ENCODE measurements at regions not wholly inside any gene's neighbourhood (a gene's known extent, or its start where the extent isn't known, plus 50 kb on each side); places are given as distances from the start of the nearest gene placed in this dataset.

DNA sequence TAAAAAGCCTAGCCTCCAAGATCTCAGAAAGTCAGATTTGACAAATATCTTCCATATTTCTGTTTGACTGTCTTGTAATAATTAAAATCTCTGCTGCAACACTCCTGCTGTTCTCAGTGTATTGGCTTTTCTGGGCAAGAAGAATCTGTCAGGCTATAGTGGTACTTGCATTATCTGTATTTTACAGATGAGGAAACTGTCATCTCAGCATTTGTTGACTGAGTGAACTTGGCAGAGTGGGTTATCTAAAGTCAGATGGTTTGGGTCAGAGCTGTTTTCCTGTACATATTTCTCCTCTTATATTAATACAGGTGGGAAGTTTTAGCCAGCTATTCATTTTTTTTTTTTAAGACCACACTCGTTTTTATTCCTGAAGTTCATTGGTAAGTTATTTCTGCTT, 1378.2 kb upstream of the PCDH20 start:
- no peaks in the 10 kb centered on the region for H3K36me3 ChIP-seq
- intact Hi-C loops (cut with DNase I): no loop called here
- 63% methylated on average over 1 of the region's 1 CpG for WGBS
- TF ChIP-seq, protein P1, sequence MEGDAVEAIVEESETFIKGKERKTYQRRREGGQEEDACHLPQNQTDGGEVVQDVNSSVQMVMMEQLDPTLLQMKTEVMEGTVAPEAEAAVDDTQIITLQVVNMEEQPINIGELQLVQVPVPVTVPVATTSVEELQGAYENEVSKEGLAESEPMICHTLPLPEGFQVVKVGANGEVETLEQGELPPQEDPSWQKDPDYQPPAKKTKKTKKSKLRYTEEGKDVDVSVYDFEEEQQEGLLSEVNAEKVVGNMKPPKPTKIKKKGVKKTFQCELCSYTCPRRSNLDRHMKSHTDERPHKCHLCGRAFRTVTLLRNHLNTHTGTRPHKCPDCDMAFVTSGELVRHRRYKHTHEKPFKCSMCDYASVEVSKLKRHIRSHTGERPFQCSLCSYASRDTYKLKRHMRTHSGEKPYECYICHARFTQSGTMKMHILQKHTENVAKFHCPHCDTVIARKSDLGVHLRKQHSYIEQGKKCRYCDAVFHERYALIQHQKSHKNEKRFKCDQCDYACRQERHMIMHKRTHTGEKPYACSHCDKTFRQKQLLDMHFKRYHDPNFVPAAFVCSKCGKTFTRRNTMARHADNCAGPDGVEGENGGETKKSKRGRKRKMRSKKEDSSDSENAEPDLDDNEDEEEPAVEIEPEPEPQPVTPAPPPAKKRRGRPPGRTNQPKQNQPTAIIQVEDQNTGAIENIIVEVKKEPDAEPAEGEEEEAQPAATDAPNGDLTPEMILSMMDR (IDR thresholded peaks at IDR 0.05): no peak
- no peak for TF ChIP-seq POLR2AphosphoS5 (IDR thresholded peaks at IDR 0.05)
- TF ChIP-seq POLR2A (IDR thresholded peaks at IDR 0.05): no peak
- no peak overlapping the region for H3K27ac ChIP-seq
- H3K9me3 ChIP-seq: no peaks in the 10 kb centered on the region
- no peaks in the 10 kb centered on the region for H3K27me3 ChIP-seq (replicated peaks; ENCODE audit: insufficient read depth)
- no peak overlapping the region for H3K4me3 ChIP-seq
- no peaks in the 10 kb centered on the region for H3K4me1 ChIP-seq (replicated peaks)
- no peak for DNase-seq (ENCODE audit: low spot score)

GRCh38 chr13:62781866-62782265, 1366.2 kb upstream of the PCDH20 start:
- Histone ChIP-seq H3K27me3 (replicated peaks; ENCODE audit: insufficient read depth) (no peaks in the 10 kb centered on the region), H3K36me3 (no peaks in the 10 kb centered on the region), H3K4me1 (replicated peaks) (no peaks in the 10 kb centered on the region), H3K9me3 (no peaks in the 10 kb centered on the region), H3K27ac (no peak overlapping the region), H3K4me3 (no peak overlapping the region)
- no peak for DNase-seq (ENCODE audit: low spot score)
- TF ChIP-seq POLR2A (IDR thresholded peaks at IDR 0.05): no peak
- 44% methylated on average over 1 of the region's 1 CpG for WGBS
- intact Hi-C loops (cut with DNase I): no loop called here

GRCh38 chr13:62779161-62779560, 1363.5 kb upstream of the PCDH20 start:
- Histone ChIP-seq H3K9me3 (no peaks in the 10 kb centered on the region), H3K27me3 (replicated peaks; ENCODE audit: insufficient read depth) (no peaks in the 10 kb centered on the region), H3K36me3 (no peaks in the 10 kb centered on the region), H3K4me3 (no peak overlapping the region), H3K4me1 (replicated peaks) (no peaks in the 10 kb centered on the region), H3K27ac (no peak overlapping the region)
- DNase-seq (ENCODE audit: low spot score): no peak
- intact Hi-C loops (cut with DNase I): no loop called here
- TF ChIP-seq, protein P1 (IDR thresholded peaks at IDR 0.05): no peak
- TF ChIP-seq POLR2A (IDR thresholded peaks at IDR 0.05) (no peak), POLR2AphosphoS5 (IDR thresholded peaks at IDR 0.05) (no peak)
- 83% methylated on average over 6 of the region's 6 CpGs for WGBS

DNA sequence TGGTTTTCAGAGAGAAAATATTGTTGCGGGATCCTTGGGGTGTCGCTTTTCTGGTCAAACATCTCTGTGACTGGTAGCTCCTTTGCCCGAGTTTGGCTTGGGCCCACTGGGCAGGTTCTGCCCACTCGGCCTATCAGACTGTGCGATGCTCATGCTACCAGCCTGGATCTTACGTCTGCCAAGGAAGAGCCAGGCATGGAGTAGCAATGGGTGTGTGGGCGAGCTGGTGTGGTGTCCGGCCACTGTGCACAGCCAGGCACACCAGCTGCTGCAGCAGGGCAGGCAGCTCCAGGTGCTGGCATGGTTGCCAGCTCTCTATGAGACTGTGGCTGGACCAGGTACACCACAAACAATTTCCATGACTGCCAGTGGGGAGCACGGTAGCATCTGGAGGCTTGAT, 1351.8 kb upstream of the PCDH20 start:
- no peak for DNase-seq (ENCODE audit: low spot score)
- no peak overlapping the region for H3K27ac ChIP-seq
- TF ChIP-seq, protein P1 (IDR thresholded peaks at IDR 0.05): no peak
- no peak for TF ChIP-seq POLR2A (IDR thresholded peaks at IDR 0.05)
- WGBS: 93% methylated on average over 9 of the region's 9 CpGs
- H3K36me3 ChIP-seq: no peaks in the 10 kb centered on the region
- H3K27me3 ChIP-seq (replicated peaks; ENCODE audit: insufficient read depth): no peaks in the 10 kb centered on the region
- no peaks in the 10 kb centered on the region for H3K4me1 ChIP-seq (replicated peaks)
- no peaks in the 10 kb centered on the region for H3K9me3 ChIP-seq
- H3K4me3 ChIP-seq: no peak overlapping the region
- intact Hi-C loops (cut with DNase I): no loop called here

- Histone ChIP-seq H3K27me3 (replicated peaks; ENCODE audit: insufficient read depth) (no peaks in the 10 kb centered on the region), H3K4me1 (replicated peaks) (no peaks in the 10 kb centered on the region), H3K9me3 (no peaks in the 10 kb centered on the region), H3K4me3 (no peak overlapping the region), H3K27ac (no peak overlapping the region), H3K36me3 (no peaks in the 10 kb centered on the region)
- DNase-seq (ENCODE audit: low spot score): no peak
- TF ChIP-seq, protein P1 (IDR thresholded peaks at IDR 0.05): no peak
- TF ChIP-seq POLR2A (IDR thresholded peaks at IDR 0.05) (no peak), POLR2AphosphoS5 (IDR thresholded peaks at IDR 0.05) (no peak)
- 74% methylated on average over 1 of the region's 1 CpG for WGBS
- intact Hi-C loops (cut with DNase I): no loop called here
Measured at GRCh38 chr13:62760724-62761123, 1345.1 kb upstream of the PCDH20 start.

Data from prostate gland (tissue), 2 donors.